Right cardiac atrium (tissue), 5 donors: ENCODE measurements at regions not wholly inside any gene's neighbourhood (a gene's known extent, or its start where the extent isn't known, plus 50 kb on each side); places are given as distances from the start of the nearest gene placed in this dataset.
"Not testable (repeated sequence)": the region's sequence is repeated elsewhere in the genome, so short reads cannot be mapped to it uniquely, and the experiment has no call there.

Experiments used
- ATAC-seq, 2 donors: fragments of 200-7000 bp; cut with Tn5 transposase; one replicate each; pipeline versions ENCODE4 v1.8.0 to v1.9.1; 2020; ENCODE audit warnings: moderate library complexity in 2 of 2, mild to moderate bottlenecking in 1 of 2
- DNase-seq, 3 donors: peaks; one replicate each; pipeline ENCODE4 v3.0.0-alpha.2; 2020
- H3K27ac ChIP-seq: one replicate; pipeline ENCODE4 v1.5.1; 2013; ENCODE audit warnings: mild to moderate bottlenecking, low read length, control low read depth, moderate library complexity
- H3K27me3 ChIP-seq: one replicate; pipeline ENCODE4 v1.6.1; 2013; ENCODE audit not compliant: control insufficient read depth, insufficient read depth
- H3K4me1 ChIP-seq: one replicate; pipeline ENCODE4 v1.6.1; 2013; ENCODE audit warnings: low read length; ENCODE audit not compliant: control insufficient read depth, insufficient read depth
- H3K4me3 ChIP-seq: one replicate; pipeline ENCODE4 v1.5.1; 2013; ENCODE audit warnings: low read length, control low read depth
- H3K9me3 ChIP-seq: one replicate; pipeline ENCODE4 v1.6.1; 2013; ENCODE audit warnings: low read length; ENCODE audit not compliant: control insufficient read depth
- WGBS: extraction: QIAGEN DNeasy Blood & Tissue Kit; methylation state at CpG from one replicate; pipeline ENCODE4 v1.1.7; 2013; 5-methylcytosine and 5-hydroxymethylcytosine counted together
- intact Hi-C, 4 donors: fragments of 100-400 bp; cut with DNase I; formaldehyde crosslinking; loops; one replicate each; pipeline versions ENCODE4 v1.11.0 to v1.14.0; 2022 to 2023
- donor health status: healthy with polysubstance abuse.
- donor health status: DM: no; HTN: yes; CAD: no.
- donor health status: DM: no; HTN: no; CAD: no.
- donor health status: DM: no; HTN: yes; CAD: no; lungs with severe emphysema.
- donor health status: DM: yes; HTN: yes; CAD: no.

GRCh38 chr15:81899024-81899423 lies 146.8 kb downstream of the MEX3B start:
- intact Hi-C loops = no loop called here
- 84% methylated on average over 2 of the region's 2 CpGs for WGBS
- ATAC-seq (no peak), DNase-seq (no peak)
- H3K4me3 ChIP-seq = no peak overlapping the region
- H3K27ac ChIP-seq = no peak overlapping the region
- H3K4me1 ChIP-seq = no peaks in the 10 kb centered on the region
- no peaks in the 10 kb centered on the region for H3K9me3 ChIP-seq
- H3K27me3 ChIP-seq = no peaks in the 10 kb centered on the region

GRCh38 chr15:81897057-81897677 lies 148.7 kb downstream of the MEX3B start:
- 61% methylated on average over 6 of the region's 6 CpGs for WGBS
- Histone ChIP-seq H3K27me3 (no peaks in the 10 kb centered on the region), H3K27ac (no peak overlapping the region), H3K9me3 (no peaks in the 10 kb centered on the region), H3K4me1 (no peaks in the 10 kb centered on the region), H3K4me3 (no peak overlapping the region)
- no peak for ATAC-seq
- no peak for DNase-seq
- intact Hi-C loops = no loop called here

- ATAC-seq = no peak
- no peaks in the 10 kb centered on the region for H3K4me1 ChIP-seq
- no peak for DNase-seq
- no peak overlapping the region for H3K4me3 ChIP-seq
- no peaks in the 10 kb centered on the region for H3K27me3 ChIP-seq
- WGBS = 92% methylated on average over 3 of the region's 3 CpGs
- H3K9me3 ChIP-seq = no peaks in the 10 kb centered on the region
- H3K27ac ChIP-seq = no peak overlapping the region
- intact Hi-C loops = no loop called here
Observed at GRCh38 chr15:81896356-81896755, 149.5 kb downstream of the MEX3B start.

GRCh38 chr15:81895723-81896122 lies 150.1 kb downstream of the MEX3B start:
- Histone ChIP-seq H3K4me1 (no peaks in the 10 kb centered on the region), H3K4me3 (no peak overlapping the region), H3K9me3 (no peaks in the 10 kb centered on the region), H3K27ac (no peak overlapping the region), H3K27me3 (no peaks in the 10 kb centered on the region)
- no peak for DNase-seq
- intact Hi-C loops = no loop called here
- WGBS = 82% methylated on average over 2 of the region's 2 CpGs
- no peak for ATAC-seq

GRCh38 chr15:81894061-81894460 lies 151.8 kb downstream of the MEX3B start:
- Histone ChIP-seq H3K27ac (no peak overlapping the region), H3K27me3 (no peaks in the 10 kb centered on the region), H3K4me3 (no peak overlapping the region), H3K4me1 (peaks cover 2% of the 10 kb centered on the region), H3K9me3 (no peaks in the 10 kb centered on the region)
- no peak for ATAC-seq
- WGBS = 86% methylated on average over 3 of the region's 3 CpGs
- DNase-seq = no peak
- intact Hi-C loops = no loop called here

- Histone ChIP-seq H3K27me3 (no peaks in the 10 kb centered on the region), H3K9me3 (no peaks in the 10 kb centered on the region), H3K4me1 (peaks cover 4% of the 10 kb centered on the region), H3K27ac (no peak overlapping the region), H3K4me3 (no peak overlapping the region)
- ATAC-seq = no peak
- WGBS = 51% methylated on average over 4 of the region's 4 CpGs
- intact Hi-C loops = no loop called here
- DNase-seq = no peak
Observed at GRCh38 chr15:81893182-81893835, 152.5 kb downstream of the MEX3B start.

- Histone ChIP-seq H3K4me1 (peaks cover 4% of the 10 kb centered on the region), H3K4me3 (no peak overlapping the region), H3K9me3 (no peaks in the 10 kb centered on the region), H3K27ac (no peak overlapping the region), H3K27me3 (no peaks in the 10 kb centered on the region)
- 97% methylated on average over 1 of the region's 1 CpG for WGBS
- DNase-seq (no peak), ATAC-seq (no peak)
- intact Hi-C loops = no loop called here
Observed at GRCh38 chr15:81890496-81890895, 155.3 kb downstream of the MEX3B start.

GRCh38 chr15:81889485-81889881 lies 156.3 kb downstream of the MEX3B start:
- DNase-seq = no peak
- WGBS = 55% methylated on average over 2 of the region's 2 CpGs
- ATAC-seq = no peak
- peaks cover 6% of the 10 kb centered on the region for H3K4me1 ChIP-seq
- no peaks in the 10 kb centered on the region for H3K9me3 ChIP-seq
- H3K27ac ChIP-seq = no peak overlapping the region
- no peak overlapping the region for H3K4me3 ChIP-seq
- intact Hi-C loops = no loop called here
- H3K27me3 ChIP-seq = no peaks in the 10 kb centered on the region

- Histone ChIP-seq H3K9me3 (no peaks in the 10 kb centered on the region), H3K27me3 (no peaks in the 10 kb centered on the region), H3K4me3 (no peak overlapping the region), H3K4me1 (peaks cover 6% of the 10 kb centered on the region), H3K27ac (no peak overlapping the region)
- 49% methylated on average over 10 of the region's 10 CpGs for WGBS
- ATAC-seq (peak in 1 of 2 donors; percentile 47), DNase-seq (no peak)
- intact Hi-C loops = no loop called here
Observed at GRCh38 chr15:81888748-81889484, 156.9 kb downstream of the MEX3B start.

GRCh38 chr15:81887912-81888311 lies 157.9 kb downstream of the MEX3B start:
- H3K4me1 ChIP-seq = peaks cover 6% of the 10 kb centered on the region
- H3K4me3 ChIP-seq = no peak overlapping the region
- no peaks in the 10 kb centered on the region for H3K27me3 ChIP-seq
- ATAC-seq = no peak
- WGBS = 75% methylated on average over 2 of the region's 2 CpGs
- no peak for DNase-seq
- intact Hi-C loops = no loop called here
- no peaks in the 10 kb centered on the region for H3K9me3 ChIP-seq
- no peak overlapping the region for H3K27ac ChIP-seq

- H3K9me3 ChIP-seq, H3K4me1 ChIP-seq, H3K4me3 ChIP-seq, ATAC-seq, intact Hi-C loops, H3K27ac ChIP-seq, DNase-seq, H3K27me3 ChIP-seq: not testable (repeated sequence)
Observed at GRCh38 chr15:81887188-81887587, 158.6 kb downstream of the MEX3B start.
